ENCODE measurements at regions not wholly inside any gene's neighbourhood (a gene's known extent, or its start where the extent isn't known, plus 50 kb on each side); places are given as distances from the start of the nearest gene placed in this dataset.
A peak's percentile ranks its signal among the peaks of the same experiment; 100 is the strongest.

- no peaks in the 10 kb centered on the region for H3K36me3 ChIP-seq (ENCODE audit: control insufficient read depth, insufficient read depth, low read length)
- no peak for DNase-seq (ENCODE audit: low read depth)
- ChIA-PET POLR2A (no interaction called here), CTCF (interaction anchor here (1.5 to 1.7 kb wide), 2 partner anchors 25 to 414 kb away, joined by 4 to 9 read pairs; no protein-coding TSS in a partner anchor)
- H3K27me3 ChIP-seq (ENCODE audit: control insufficient read depth, insufficient read depth, low read length), result no peaks in the 10 kb centered on the region
- no peak for TF ChIP-seq CTCF (IDR thresholded peaks at IDR 0.05; ENCODE audit: insufficient read depth, low read depth, low read length)
- no peak overlapping the region for H3K4me3 ChIP-seq (ENCODE audit: low read depth, low read length)
Observed at GRCh38 chrX:46382595-46382994, 162.6 kb downstream of the ZNF674 start.

GRCh38 chrX:46381630-46382029, 163.6 kb downstream of the ZNF674 start:
- no peak overlapping the region for H3K4me3 ChIP-seq (ENCODE audit: low read depth, low read length)
- DNase-seq (ENCODE audit: low read depth), result no peak
- ChIA-PET POLR2A (no interaction called here), CTCF (interaction anchor here (1.2 to 1.7 kb wide), 3 partner anchors 11 to 415 kb away, joined by 3 to 9 read pairs (median 4); no protein-coding TSS in a partner anchor)
- no peaks in the 10 kb centered on the region for H3K27me3 ChIP-seq (ENCODE audit: control insufficient read depth, insufficient read depth, low read length)
- H3K36me3 ChIP-seq (ENCODE audit: control insufficient read depth, insufficient read depth, low read length), result no peaks in the 10 kb centered on the region
- TF ChIP-seq CTCF (IDR thresholded peaks at IDR 0.05; ENCODE audit: insufficient read depth, low read depth, low read length), result peak; percentile 47

GRCh38 chrX:46380148-46380752, 165.0 kb downstream of the ZNF674 start:
- no peak for TF ChIP-seq CTCF (IDR thresholded peaks at IDR 0.05; ENCODE audit: insufficient read depth, low read depth, low read length)
- ChIA-PET CTCF (interaction anchor here (0.8 kb wide), 1 partner anchor 1056 kb away, joined by 3 read pairs; no protein-coding TSS in a partner anchor), POLR2A (no interaction called here)
- H3K27me3 ChIP-seq (ENCODE audit: control insufficient read depth, insufficient read depth, low read length), result no peaks in the 10 kb centered on the region
- no peaks in the 10 kb centered on the region for H3K36me3 ChIP-seq (ENCODE audit: control insufficient read depth, insufficient read depth, low read length)
- H3K4me3 ChIP-seq (ENCODE audit: low read depth, low read length), result no peak overlapping the region
- DNase-seq (ENCODE audit: low read depth), result no peak

- H3K4me3 ChIP-seq (ENCODE audit: low read depth, low read length), result no peak overlapping the region
- ChIA-PET CTCF (interaction anchor here (0.6 to 1.5 kb wide), 17 partner anchors 11 to 1054 kb away, joined by 3 to 9 read pairs (median 3); no protein-coding TSS in a partner anchor), POLR2A (no interaction called here)
- no peaks in the 10 kb centered on the region for H3K27me3 ChIP-seq (ENCODE audit: control insufficient read depth, insufficient read depth, low read length)
- peak; percentile 49 for TF ChIP-seq CTCF (IDR thresholded peaks at IDR 0.05; ENCODE audit: insufficient read depth, low read depth, low read length)
- no peaks in the 10 kb centered on the region for H3K36me3 ChIP-seq (ENCODE audit: control insufficient read depth, insufficient read depth, low read length)
- no peak for DNase-seq (ENCODE audit: low read depth)
Observed at GRCh38 chrX:46376246-46376885, 168.9 kb downstream of the ZNF674 start.

- Histone ChIP-seq H3K27me3 (ENCODE audit: control insufficient read depth, insufficient read depth, low read length) (no peaks in the 10 kb centered on the region), H3K36me3 (ENCODE audit: control insufficient read depth, insufficient read depth, low read length) (no peaks in the 10 kb centered on the region), H3K4me3 (ENCODE audit: low read depth, low read length) (no peak overlapping the region)
- POLR2A ChIA-PET, result no interaction called here
- no peak for DNase-seq (ENCODE audit: low read depth)
- TF ChIP-seq CTCF (IDR thresholded peaks at IDR 0.05; ENCODE audit: insufficient read depth, low read depth, low read length), result no peak
- CTCF ChIA-PET, result interaction anchor here (0.6 to 1.5 kb wide), 16 partner anchors 11 to 1053 kb away, joined by 3 to 9 read pairs (median 4); no protein-coding TSS in a partner anchor
Observed at GRCh38 chrX:46375831-46376230, 169.4 kb downstream of the ZNF674 start.

Data from BJ (cell line).